Aorta (tissue), 5 donors: ENCODE measurements at regions not wholly inside any gene's neighbourhood (a gene's known extent, or its start where the extent isn't known, plus 50 kb on each side); places are given as distances from the start of the nearest gene placed in this dataset.

Source experiments
- ATAC-seq: fragments of 200-7000 bp; cut with Tn5 transposase; one replicate; pipeline ENCODE4 v1.9.1; 2022; ENCODE audit warnings: moderate library complexity; ENCODE audit not compliant: low FRiP score
- DNase-seq, 2 donors: peaks; one replicate each; pipeline ENCODE4 v3.0.0-alpha.2; 2020
- H3K27ac ChIP-seq, 2 donors: one replicate each; pipeline ENCODE4 v1.5.1; 2013; ENCODE audit warnings: low read length in 2 of 2, mild to moderate bottlenecking in 2 of 2, moderate library complexity in 2 of 2, control low read depth in 1 of 2, inconsistent platforms in 1 of 2, low read depth in 1 of 2
- H3K27me3 ChIP-seq, 2 donors: one replicate each; pipeline ENCODE4 v1.6.1; 2013; ENCODE audit warnings: control low read depth in 1 of 2, low read length in 1 of 2, mild to moderate bottlenecking in 1 of 2, moderate library complexity in 1 of 2; ENCODE audit not compliant: insufficient read depth in 2 of 2, control insufficient read depth in 1 of 2
- H3K36me3 ChIP-seq, 2 donors: one replicate each; pipeline ENCODE4 v1.6.1; 2013; ENCODE audit warnings: control low read depth in 1 of 2, low read length in 1 of 2, mild to moderate bottlenecking in 1 of 2; ENCODE audit not compliant: insufficient read depth in 2 of 2, control insufficient read depth in 1 of 2
- H3K4me1 ChIP-seq, 2 donors: one replicate each; pipeline ENCODE4 v1.6.1; 2013; ENCODE audit warnings: low read length in 2 of 2, control low read depth in 1 of 2, mild to moderate bottlenecking in 1 of 2, moderate library complexity in 1 of 2; ENCODE audit not compliant: insufficient read depth in 2 of 2, control insufficient read depth in 1 of 2
- H3K4me3 ChIP-seq, 2 donors: one replicate each; pipeline ENCODE4 v1.5.1; 2013; ENCODE audit warnings: low read length in 2 of 2, control low read depth in 1 of 2, mild to moderate bottlenecking in 1 of 2
- H3K9me3 ChIP-seq: one replicate; pipeline ENCODE4 v1.6.1; 2013; ENCODE audit warnings: mild to moderate bottlenecking, low read length; ENCODE audit not compliant: control insufficient read depth
- WGBS, 2 donors: extraction: QIAGEN DNeasy Blood & Tissue Kit; methylation state at CpG; one replicate each; pipeline ENCODE4 v1.1.7; 2013; 5-methylcytosine and 5-hydroxymethylcytosine counted together
- intact Hi-C, 2 donors: fragments of 100-400 bp; cut with DNase I; formaldehyde crosslinking; loops; one replicate each; pipeline versions ENCODE4 v1.14.2 to v1.15.0; 2022
- donor health status: healthy with polysubstance abuse.
- donor health status: Bipolar disorder and iron deficiency.
- donor health status: DM: no; HTN: no; CAD: no.
- donor health status: DM: no; HTN: no; CAD: no.
- donor health status: DM: yes; HTN: yes; CAD: no.

DNA sequence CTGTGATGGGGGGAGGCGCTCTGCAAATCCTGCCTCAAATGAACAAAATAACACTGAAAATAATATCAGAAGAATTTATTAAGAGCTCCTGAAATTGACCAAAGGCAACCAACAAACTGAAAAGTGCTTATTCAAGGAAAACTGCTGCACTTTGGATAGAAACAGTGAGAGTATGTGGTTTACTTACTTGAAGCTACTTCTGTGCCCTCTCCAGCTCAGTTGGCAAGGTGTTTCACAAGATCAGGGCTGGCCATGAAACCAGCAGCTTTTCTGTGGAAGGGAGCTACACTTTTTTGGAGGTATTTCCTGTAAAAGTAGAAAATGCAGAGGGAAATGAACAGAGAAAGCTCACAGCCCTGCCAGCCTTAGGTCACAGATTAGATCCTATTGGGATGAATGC is 310.0 kb upstream of the SPAG17 start:
- H3K27me3 ChIP-seq: no peaks in the 10 kb centered on the region
- intact Hi-C loops: no loop called here
- WGBS, 2 donors: 90 to 97% methylated on average over 1 of the region's 1 CpG
- no peak overlapping the region for H3K27ac ChIP-seq
- H3K4me3 ChIP-seq: no peak overlapping the region
- ATAC-seq (no peak), DNase-seq (no peak)
- no peaks in the 10 kb centered on the region for H3K9me3 ChIP-seq
- no peaks in the 10 kb centered on the region for H3K4me1 ChIP-seq
- no peaks in the 10 kb centered on the region for H3K36me3 ChIP-seq

DNA sequence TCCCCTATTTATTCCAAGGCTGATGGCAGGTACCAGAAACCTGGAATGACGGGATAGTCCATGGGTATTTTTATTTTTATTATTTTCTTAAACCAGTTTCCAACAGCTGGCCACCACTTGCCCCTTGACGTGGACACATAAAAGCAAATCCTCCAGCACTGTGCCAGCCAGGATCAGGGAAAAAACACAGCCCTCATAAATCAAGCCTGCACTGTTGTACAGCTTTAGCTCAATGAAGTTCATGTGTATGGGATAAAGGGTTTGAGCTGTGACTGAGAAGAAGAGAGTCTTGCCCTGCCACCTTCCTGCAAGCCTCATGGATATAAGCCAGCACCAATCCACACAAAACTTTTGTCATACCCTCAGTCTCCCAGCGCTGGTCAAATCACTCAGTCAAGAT is 303.8 kb upstream of the SPAG17 start:
- no peaks in the 10 kb centered on the region for H3K27me3 ChIP-seq
- H3K36me3 ChIP-seq: no peaks in the 10 kb centered on the region
- H3K4me1 ChIP-seq: no peaks in the 10 kb centered on the region
- 36% methylated on average over 3 of the region's 3 CpGs for WGBS, 2 donors
- intact Hi-C loops: no loop called here
- ATAC-seq (no peak), DNase-seq (no peak)
- no peak overlapping the region for H3K27ac ChIP-seq
- H3K4me3 ChIP-seq: no peak overlapping the region
- H3K9me3 ChIP-seq: no peaks in the 10 kb centered on the region

DNA sequence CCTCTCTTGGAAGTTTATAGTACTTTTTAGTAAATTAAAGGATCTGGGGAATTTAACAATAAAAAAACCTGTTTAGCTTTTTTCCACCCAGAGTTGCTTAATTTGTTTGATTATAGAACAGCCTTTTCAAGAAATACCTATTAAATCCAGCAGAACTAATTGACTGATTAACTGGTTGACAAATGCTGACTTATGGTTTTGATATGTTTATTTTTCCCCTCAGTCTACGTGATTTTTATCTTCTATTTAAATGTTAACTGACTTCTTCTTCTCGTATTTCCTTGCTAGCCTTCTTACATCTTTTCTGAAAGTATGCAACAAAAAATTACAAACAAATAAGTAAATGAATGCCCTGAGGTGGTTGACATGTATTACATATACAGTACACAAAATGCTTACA is 302.9 kb upstream of the SPAG17 start:
- Histone ChIP-seq H3K27me3 (no peaks in the 10 kb centered on the region), H3K36me3 (no peaks in the 10 kb centered on the region), H3K9me3 (no peaks in the 10 kb centered on the region), H3K4me3 (no peak overlapping the region), H3K4me1 (no peaks in the 10 kb centered on the region), H3K27ac (no peak overlapping the region)
- WGBS, 2 donors: 12 to 14% methylated on average over 2 of the region's 2 CpGs
- intact Hi-C loops: no loop called here
- no peak for ATAC-seq
- no peak for DNase-seq

DNA sequence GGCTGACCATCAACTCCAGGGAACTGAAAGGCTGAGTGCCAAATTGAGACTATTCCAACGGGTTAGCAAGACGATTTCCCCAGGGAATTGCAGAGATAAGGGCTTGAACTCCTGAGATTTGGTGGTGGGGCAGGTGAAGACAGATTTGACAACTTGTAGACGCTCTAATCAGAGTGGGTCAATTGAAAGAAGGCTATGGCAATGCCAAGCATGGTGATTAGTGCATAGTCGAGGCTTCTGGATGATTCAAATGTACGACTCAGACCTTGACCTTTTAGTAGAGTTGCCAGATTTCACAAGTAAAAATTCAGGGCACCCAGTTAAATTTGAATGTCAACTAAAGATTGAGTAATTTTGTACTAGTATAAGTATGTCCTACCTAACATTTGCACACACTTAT is 302.1 kb upstream of the SPAG17 start:
- ATAC-seq: no peak

DNA sequence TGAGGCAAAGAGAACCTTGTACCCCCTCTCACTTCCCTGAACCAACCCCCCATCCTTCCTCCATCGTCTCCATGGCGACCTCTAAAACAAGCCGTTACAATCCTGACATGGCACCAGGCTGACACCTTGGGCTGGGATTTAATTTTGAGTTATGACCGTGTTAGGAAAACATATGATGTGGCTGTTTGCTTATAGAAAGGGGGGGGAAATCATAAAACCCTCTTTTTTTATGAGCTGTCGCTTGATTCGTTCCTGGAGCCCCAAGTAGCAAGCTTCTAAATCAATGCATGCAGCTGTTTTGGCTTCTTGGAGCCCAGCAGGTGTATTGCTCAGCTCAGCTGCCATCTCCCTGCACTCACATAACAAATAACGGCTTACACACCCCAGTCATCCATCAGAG is 301.2 kb upstream of the SPAG17 start:
- intact Hi-C loops: no loop called here
- no peak overlapping the region for H3K27ac ChIP-seq
- WGBS, 2 donors: 22 to 29% methylated on average over 7 of the region's 7 CpGs
- H3K27me3 ChIP-seq: no peaks in the 10 kb centered on the region
- no peak overlapping the region for H3K4me3 ChIP-seq
- H3K36me3 ChIP-seq: no peaks in the 10 kb centered on the region
- ATAC-seq (no peak), DNase-seq (no peak)
- no peaks in the 10 kb centered on the region for H3K4me1 ChIP-seq
- no peaks in the 10 kb centered on the region for H3K9me3 ChIP-seq

More for the DNA sequence above, 302.1 kb upstream of the SPAG17 start:
- no peak overlapping the region for H3K27ac ChIP-seq
- no peak overlapping the region for H3K4me3 ChIP-seq
- 9 to 26% methylated on average over 5 of the region's 5 CpGs for WGBS, 2 donors
- DNase-seq: no peak
- H3K4me1 ChIP-seq: no peaks in the 10 kb centered on the region
- no peaks in the 10 kb centered on the region for H3K36me3 ChIP-seq
- intact Hi-C loops: no loop called here
- H3K9me3 ChIP-seq: no peaks in the 10 kb centered on the region
- no peaks in the 10 kb centered on the region for H3K27me3 ChIP-seq

DNA sequence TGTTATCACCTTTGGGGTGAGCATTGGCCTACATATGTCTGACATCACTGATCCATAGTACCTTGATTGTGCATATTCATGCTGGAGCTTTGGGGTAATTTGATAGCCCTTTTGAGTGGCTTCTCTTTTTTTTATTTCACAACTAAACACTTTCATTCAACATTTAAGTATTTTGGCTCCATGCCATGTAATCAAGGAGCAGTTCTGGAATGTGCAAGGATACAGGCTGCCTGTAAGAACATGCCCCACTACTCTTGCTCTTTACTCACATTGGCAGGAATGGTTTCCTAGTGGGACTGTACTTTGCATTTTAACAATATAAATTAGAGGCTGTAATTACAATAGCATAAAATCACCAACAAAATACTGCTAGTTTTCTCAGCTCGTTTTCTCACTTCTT is 300.7 kb upstream of the SPAG17 start:
- ATAC-seq (no peak), DNase-seq (no peak)
- Histone ChIP-seq H3K4me1 (no peaks in the 10 kb centered on the region), H3K36me3 (no peaks in the 10 kb centered on the region), H3K9me3 (no peaks in the 10 kb centered on the region), H3K27ac (no peak overlapping the region), H3K27me3 (no peaks in the 10 kb centered on the region), H3K4me3 (no peak overlapping the region)
- intact Hi-C loops: no loop called here
- 43 to 44% methylated on average over 1 of the region's 1 CpG for WGBS, 2 donors

DNA sequence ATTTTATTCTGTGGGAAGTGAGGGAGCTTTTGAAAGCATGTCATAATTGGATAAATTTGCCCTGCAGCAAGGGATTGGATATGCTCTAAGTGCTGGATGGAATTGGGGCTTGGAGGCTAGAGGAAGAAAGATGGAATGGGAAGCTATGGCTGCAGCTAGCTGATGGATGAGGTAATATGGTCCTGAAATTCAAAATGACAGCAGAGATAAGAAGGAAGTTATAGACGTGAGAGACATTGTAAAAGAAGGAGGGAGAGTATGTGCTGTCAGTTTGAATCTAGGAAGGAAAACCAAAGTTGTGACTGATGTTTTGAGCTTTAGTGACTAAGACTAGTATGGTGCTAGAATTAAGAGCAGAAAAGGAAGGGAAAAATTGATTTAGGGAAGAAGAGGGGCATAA is 299.9 kb upstream of the SPAG17 start:
- Histone ChIP-seq H3K4me3 (no peak overlapping the region), H3K36me3 (no peaks in the 10 kb centered on the region), H3K27ac (no peak overlapping the region), H3K27me3 (no peaks in the 10 kb centered on the region), H3K4me1 (no peaks in the 10 kb centered on the region), H3K9me3 (no peaks in the 10 kb centered on the region)
- no peak for ATAC-seq
- intact Hi-C loops: no loop called here
- no peak for DNase-seq
- WGBS, 2 donors: 3% methylated on average over 1 of the region's 1 CpG

DNA sequence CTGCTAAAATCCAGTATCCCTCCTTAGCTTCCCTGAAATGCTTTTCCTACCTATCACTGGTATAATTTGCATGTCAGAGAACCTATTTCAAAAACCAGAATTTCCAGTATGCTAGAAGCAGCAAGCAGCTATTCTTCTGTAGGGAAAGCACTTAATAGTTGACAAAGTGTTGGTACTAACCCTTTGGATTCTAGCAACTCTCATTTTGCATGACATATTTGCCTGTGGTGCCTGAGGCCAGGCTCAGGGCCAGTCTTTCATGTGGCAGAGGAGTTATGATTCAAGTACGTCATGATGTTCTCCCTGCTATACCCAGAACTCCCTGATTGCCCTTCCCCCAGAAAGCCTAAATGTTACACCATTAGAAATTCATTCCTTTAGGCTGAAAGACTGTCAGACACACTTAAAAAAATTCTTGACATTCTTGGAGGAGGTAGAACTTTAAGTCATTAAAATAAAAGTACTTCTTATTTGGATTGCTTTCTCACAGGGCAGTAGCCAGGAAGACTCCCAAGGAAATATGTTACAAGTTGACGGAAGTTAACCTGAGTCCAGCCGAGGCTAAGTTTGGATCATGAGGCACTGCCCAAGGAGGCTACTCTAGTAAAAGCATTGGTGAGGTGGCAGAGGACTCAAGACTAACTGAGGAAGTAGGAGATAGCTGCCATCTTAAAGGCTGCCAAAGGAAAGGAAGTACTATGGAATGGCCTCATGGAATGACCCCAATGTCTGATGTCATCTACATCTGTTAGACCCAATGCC is 298.4 kb upstream of the SPAG17 start:
- ATAC-seq (no peak), DNase-seq (no peak)
- no peak overlapping the region for H3K4me3 ChIP-seq
- H3K4me1 ChIP-seq: no peaks in the 10 kb centered on the region
- intact Hi-C loops: no loop called here
- H3K9me3 ChIP-seq: no peaks in the 10 kb centered on the region
- H3K36me3 ChIP-seq: no peaks in the 10 kb centered on the region
- WGBS, 2 donors: 45 to 55% methylated on average over 3 of the region's 3 CpGs
- no peak overlapping the region for H3K27ac ChIP-seq
- no peaks in the 10 kb centered on the region for H3K27me3 ChIP-seq

DNA sequence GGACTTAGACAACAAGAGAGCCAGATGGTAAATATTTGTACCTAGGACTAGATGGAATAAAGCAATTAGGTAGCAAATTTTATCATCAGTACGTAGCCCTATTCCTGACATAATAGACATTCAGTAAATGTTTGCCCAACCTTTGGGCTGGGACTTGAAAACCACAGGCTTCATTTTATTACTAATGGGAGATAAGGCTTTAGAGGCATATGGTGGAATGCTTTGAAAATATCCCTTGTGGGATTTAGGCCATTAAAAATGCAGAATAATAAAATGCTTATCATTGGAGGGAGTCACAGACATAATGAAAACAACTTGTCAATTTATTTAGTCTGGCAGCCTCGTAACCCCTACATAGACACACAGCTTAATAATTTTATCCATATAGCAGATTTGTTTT is 296.1 kb upstream of the SPAG17 start:
- ATAC-seq: no peak

More for the DNA sequence above, 296.1 kb upstream of the SPAG17 start:
- 6 to 7% methylated on average over 2 of the region's 2 CpGs for WGBS, 2 donors
- Histone ChIP-seq H3K9me3 (peaks cover under 1% of the 10 kb centered on the region), H3K27me3 (no peaks in the 10 kb centered on the region), H3K27ac (no peak overlapping the region), H3K4me3 (no peak overlapping the region), H3K36me3 (no peaks in the 10 kb centered on the region), H3K4me1 (no peaks in the 10 kb centered on the region)
- no peak for DNase-seq
- intact Hi-C loops: no loop called here
